ENCODE measurements at regions not wholly inside any gene's neighbourhood (a gene's known extent, or its start where the extent isn't known, plus 50 kb on each side); places are given as distances from the start of the nearest gene placed in this dataset.

GRCh38 chr1:244958593-244958992, 94.2 kb upstream of the HNRNPU start:
- Histone ChIP-seq H3K36me3 (replicated peaks in 1 of 2; ENCODE audit: insufficient read depth in 1 of 2, low read depth in 2 of 2) (no peaks in the 10 kb centered on the region), H3K4me3 (no peak overlapping the region), H3K4me1 (peaks cover under 1% of the 10 kb centered on the region), H3K27ac (no peak overlapping the region), H3K27me3 (no peaks in the 10 kb centered on the region), H3K9me3 (no peaks in the 10 kb centered on the region)
- 95 to 98% methylated on average over 4 of the region's 4 CpGs for WGBS, 2 donors
- intact Hi-C loops (cut with DNase I), result no loop called here
- DNase-seq (no peak), ATAC-seq (no peak)
- no peak for TF ChIP-seq POLR2A (IDR thresholded peaks at IDR 0.05)
- TF ChIP-seq, protein P1, sequence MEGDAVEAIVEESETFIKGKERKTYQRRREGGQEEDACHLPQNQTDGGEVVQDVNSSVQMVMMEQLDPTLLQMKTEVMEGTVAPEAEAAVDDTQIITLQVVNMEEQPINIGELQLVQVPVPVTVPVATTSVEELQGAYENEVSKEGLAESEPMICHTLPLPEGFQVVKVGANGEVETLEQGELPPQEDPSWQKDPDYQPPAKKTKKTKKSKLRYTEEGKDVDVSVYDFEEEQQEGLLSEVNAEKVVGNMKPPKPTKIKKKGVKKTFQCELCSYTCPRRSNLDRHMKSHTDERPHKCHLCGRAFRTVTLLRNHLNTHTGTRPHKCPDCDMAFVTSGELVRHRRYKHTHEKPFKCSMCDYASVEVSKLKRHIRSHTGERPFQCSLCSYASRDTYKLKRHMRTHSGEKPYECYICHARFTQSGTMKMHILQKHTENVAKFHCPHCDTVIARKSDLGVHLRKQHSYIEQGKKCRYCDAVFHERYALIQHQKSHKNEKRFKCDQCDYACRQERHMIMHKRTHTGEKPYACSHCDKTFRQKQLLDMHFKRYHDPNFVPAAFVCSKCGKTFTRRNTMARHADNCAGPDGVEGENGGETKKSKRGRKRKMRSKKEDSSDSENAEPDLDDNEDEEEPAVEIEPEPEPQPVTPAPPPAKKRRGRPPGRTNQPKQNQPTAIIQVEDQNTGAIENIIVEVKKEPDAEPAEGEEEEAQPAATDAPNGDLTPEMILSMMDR (IDR thresholded peaks at IDR 0.05), result no peak

DNA sequence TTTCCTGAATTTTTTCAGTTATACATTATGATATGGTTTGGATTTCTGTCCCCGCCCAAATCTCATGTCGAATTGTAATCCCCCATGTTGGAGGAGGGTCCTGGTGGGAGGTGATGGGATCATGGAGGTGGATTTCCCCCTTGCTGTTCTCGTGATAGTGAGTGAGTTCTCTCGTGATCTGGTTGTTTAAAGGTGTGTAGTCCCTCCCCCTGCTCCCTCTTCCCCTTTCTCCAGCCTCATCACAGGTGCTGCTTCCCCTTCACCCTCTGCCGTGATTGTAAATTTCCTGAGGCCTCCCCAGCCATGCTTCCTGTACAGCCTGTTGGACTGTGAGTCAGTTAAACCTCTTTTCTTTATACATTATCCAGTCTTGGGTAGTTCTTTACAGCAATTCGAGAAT, 93.2 kb upstream of the HNRNPU start:
- no peak for ATAC-seq
- intact Hi-C loops (cut with DNase I), result no loop called here
- TF ChIP-seq POLR2A (IDR thresholded peaks at IDR 0.05), result no peak
- TF ChIP-seq, protein P1 (IDR thresholded peaks at IDR 0.05), result no peak

GRCh38 chr1:244957122-244957521, 92.8 kb upstream of the HNRNPU start:
- ATAC-seq, result no peak
- no peaks in the 10 kb centered on the region for H3K9me3 ChIP-seq
- intact Hi-C loops (cut with DNase I), result no loop called here
- peaks cover 7% of the 10 kb centered on the region for H3K4me1 ChIP-seq
- H3K4me3 ChIP-seq, result no peak overlapping the region
- H3K27me3 ChIP-seq, result no peaks in the 10 kb centered on the region
- no peak for DNase-seq
- H3K36me3 ChIP-seq (replicated peaks in 1 of 2; ENCODE audit: insufficient read depth in 1 of 2, low read depth in 2 of 2), result no peaks in the 10 kb centered on the region
- H3K27ac ChIP-seq, result no peak overlapping the region
- no peak for TF ChIP-seq POLR2A (IDR thresholded peaks at IDR 0.05)
- TF ChIP-seq, protein P1 (IDR thresholded peaks at IDR 0.05), result no peak
- 90 to 93% methylated on average over 6 of the region's 6 CpGs for WGBS, 2 donors

More for the DNA sequence above, 93.2 kb upstream of the HNRNPU start:
- H3K36me3 ChIP-seq (replicated peaks in 1 of 2; ENCODE audit: insufficient read depth in 1 of 2, low read depth in 2 of 2), result no peaks in the 10 kb centered on the region
- WGBS, 2 donors, result 66 to 70% methylated on average over 6 of the region's 6 CpGs
- no peak for DNase-seq
- no peaks in the 10 kb centered on the region for H3K27me3 ChIP-seq
- peaks cover 6% of the 10 kb centered on the region for H3K4me1 ChIP-seq
- no peak overlapping the region for H3K27ac ChIP-seq
- H3K4me3 ChIP-seq, result no peak overlapping the region
- no peaks in the 10 kb centered on the region for H3K9me3 ChIP-seq

DNA sequence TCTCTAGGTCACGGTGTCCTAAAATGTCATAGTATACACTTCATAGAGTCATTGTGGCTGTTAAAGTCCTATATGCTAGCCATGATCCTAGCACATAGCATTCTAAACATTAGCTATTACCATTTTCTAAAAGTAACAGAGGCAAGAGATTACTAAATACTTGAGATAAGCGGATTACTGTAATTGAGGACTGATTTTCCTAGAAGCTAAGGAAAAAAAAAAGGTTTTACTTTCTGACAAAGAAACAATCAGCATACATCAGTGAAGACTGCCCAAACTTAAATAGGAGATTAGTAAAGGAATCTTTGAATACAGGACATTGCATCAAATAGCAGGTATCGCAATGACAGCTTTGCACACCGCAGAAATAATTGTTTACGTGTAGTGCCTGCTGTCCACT, 91.3 kb upstream of the HNRNPU start:
- DNase-seq (no peak), ATAC-seq (no peak)
- Histone ChIP-seq H3K4me3 (no peak overlapping the region), H3K27ac (no peak overlapping the region), H3K27me3 (no peaks in the 10 kb centered on the region), H3K9me3 (no peaks in the 10 kb centered on the region), H3K4me1 (peaks cover 7% of the 10 kb centered on the region), H3K36me3 (replicated peaks in 1 of 2; ENCODE audit: insufficient read depth in 1 of 2, low read depth in 2 of 2) (no peaks in the 10 kb centered on the region)
- intact Hi-C loops (cut with DNase I), result no loop called here
- WGBS, 2 donors, result 89 to 96% methylated on average over 5 of the region's 5 CpGs
- no peak for TF ChIP-seq POLR2A (IDR thresholded peaks at IDR 0.05)
- TF ChIP-seq, protein P1 (IDR thresholded peaks at IDR 0.05), result no peak

DNA sequence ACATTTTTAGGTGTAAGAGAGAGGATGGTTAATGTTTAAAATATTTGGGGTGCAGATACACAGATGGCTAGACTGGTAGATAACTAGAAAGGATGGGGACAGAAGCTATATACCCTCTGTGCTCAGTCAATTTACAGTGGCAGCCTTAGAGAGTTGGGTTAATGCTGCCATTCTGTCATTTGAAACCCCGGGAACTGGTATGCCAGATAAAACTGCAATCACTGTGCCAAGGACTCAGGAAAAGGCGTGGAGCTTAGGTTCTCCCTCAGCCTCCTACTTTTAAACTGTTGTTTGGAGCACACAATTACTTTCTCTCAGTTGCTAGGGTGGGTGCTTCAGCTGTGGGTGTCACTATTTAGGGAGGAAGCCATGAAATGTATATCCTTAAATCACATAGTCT, 90.0 kb upstream of the HNRNPU start:
- Histone ChIP-seq H3K4me3 (no peak overlapping the region), H3K9me3 (no peaks in the 10 kb centered on the region), H3K4me1 (peaks cover 7% of the 10 kb centered on the region), H3K36me3 (replicated peaks in 1 of 2; ENCODE audit: insufficient read depth in 1 of 2, low read depth in 2 of 2) (no peaks in the 10 kb centered on the region), H3K27ac (no peak overlapping the region), H3K27me3 (no peaks in the 10 kb centered on the region)
- no peak for ATAC-seq
- intact Hi-C loops (cut with DNase I), result no loop called here
- WGBS, 2 donors, result 17 to 33% methylated on average over 2 of the region's 2 CpGs
- DNase-seq, result no peak
- TF ChIP-seq POLR2A (IDR thresholded peaks at IDR 0.05), result no peak
- TF ChIP-seq, protein P1 (IDR thresholded peaks at IDR 0.05), result no peak

Data from body of pancreas (tissue), 4 donors.